Endothelial cell (in vitro differentiated cells): ENCODE measurements at regions not wholly inside any gene's neighbourhood (a gene's known extent, or its start where the extent isn't known, plus 50 kb on each side); places are given as distances from the start of the nearest gene placed in this dataset.

ENCODE experiments used
- DNase-seq: peaks from one replicate; pipeline ENCODE4 v3.0.0; 2021; ENCODE audit warnings: low spot score
- H3K27ac Mint-ChIP-seq: one replicate; pipeline ENCODE4 v1.8.0; 2021; ENCODE audit warnings: mixed read lengths, inconsistent platforms; ENCODE audit not compliant: unreplicated experiment
- H3K27me3 Mint-ChIP-seq: one replicate; pipeline ENCODE4 v1.8.0; 2021; ENCODE audit warnings: mild to moderate bottlenecking, moderate library complexity, mixed read lengths, inconsistent platforms; ENCODE audit not compliant: unreplicated experiment
- H3K36me3 Mint-ChIP-seq: one replicate; pipeline ENCODE4 v1.8.0; 2021; ENCODE audit warnings: mild to moderate bottlenecking, low read depth, mixed read lengths, inconsistent platforms; ENCODE audit not compliant: unreplicated experiment
- H3K4me1 Mint-ChIP-seq: one replicate; pipeline ENCODE4 v1.8.0; 2021; ENCODE audit warnings: mild to moderate bottlenecking, mixed read lengths, inconsistent platforms; ENCODE audit not compliant: unreplicated experiment
- H3K4me3 Mint-ChIP-seq: one replicate; pipeline ENCODE4 v1.8.0; 2021; ENCODE audit warnings: mild to moderate bottlenecking, mixed read lengths, inconsistent platforms; ENCODE audit not compliant: unreplicated experiment
- H3K9me3 Mint-ChIP-seq: one replicate; pipeline ENCODE4 v1.8.0; 2021; ENCODE audit warnings: mixed read lengths, inconsistent platforms; ENCODE audit not compliant: unreplicated experiment
- TF ChIP-seq, protein P1 (sequence below): fragments of 200-600 bp; sonication (generic); IDR thresholded peaks from one replicate; pipeline ENCODE4 v1.5.0; 2021; ENCODE audit warnings: antibody characterized with exemption; ENCODE audit not compliant: unreplicated experiment

DNA sequence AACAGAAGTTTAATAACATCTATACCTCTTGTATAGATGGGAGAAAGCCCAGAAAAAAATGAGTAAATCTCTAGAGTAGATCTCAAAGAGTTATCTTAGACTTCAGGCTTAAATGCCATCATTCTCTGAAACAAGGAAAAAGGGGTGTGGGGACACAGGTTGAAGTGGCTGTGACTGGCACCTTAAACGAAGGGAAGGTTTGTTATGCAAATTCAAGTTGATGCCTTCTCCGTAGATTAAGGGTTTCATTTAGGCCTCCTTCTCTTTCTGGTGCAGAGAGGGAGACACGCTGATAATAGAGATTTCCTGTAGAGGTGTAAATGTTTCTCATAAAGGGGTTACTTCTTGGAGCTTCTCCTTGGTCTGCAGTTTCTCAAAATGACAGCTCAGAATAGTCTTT, 252.1 kb downstream of the CD83 start:
- H3K36me3 Mint-ChIP-seq, result peaks cover 5% of the 10 kb centered on the region
- TF ChIP-seq, protein P1, sequence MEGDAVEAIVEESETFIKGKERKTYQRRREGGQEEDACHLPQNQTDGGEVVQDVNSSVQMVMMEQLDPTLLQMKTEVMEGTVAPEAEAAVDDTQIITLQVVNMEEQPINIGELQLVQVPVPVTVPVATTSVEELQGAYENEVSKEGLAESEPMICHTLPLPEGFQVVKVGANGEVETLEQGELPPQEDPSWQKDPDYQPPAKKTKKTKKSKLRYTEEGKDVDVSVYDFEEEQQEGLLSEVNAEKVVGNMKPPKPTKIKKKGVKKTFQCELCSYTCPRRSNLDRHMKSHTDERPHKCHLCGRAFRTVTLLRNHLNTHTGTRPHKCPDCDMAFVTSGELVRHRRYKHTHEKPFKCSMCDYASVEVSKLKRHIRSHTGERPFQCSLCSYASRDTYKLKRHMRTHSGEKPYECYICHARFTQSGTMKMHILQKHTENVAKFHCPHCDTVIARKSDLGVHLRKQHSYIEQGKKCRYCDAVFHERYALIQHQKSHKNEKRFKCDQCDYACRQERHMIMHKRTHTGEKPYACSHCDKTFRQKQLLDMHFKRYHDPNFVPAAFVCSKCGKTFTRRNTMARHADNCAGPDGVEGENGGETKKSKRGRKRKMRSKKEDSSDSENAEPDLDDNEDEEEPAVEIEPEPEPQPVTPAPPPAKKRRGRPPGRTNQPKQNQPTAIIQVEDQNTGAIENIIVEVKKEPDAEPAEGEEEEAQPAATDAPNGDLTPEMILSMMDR, result no peak
- H3K27ac Mint-ChIP-seq, result no peak overlapping the region
- H3K27me3 Mint-ChIP-seq, result peaks cover 1% of the 10 kb centered on the region
- no peak for DNase-seq
- no peaks in the 10 kb centered on the region for H3K9me3 Mint-ChIP-seq
- no peak overlapping the region for H3K4me3 Mint-ChIP-seq
- no peaks in the 10 kb centered on the region for H3K4me1 Mint-ChIP-seq

DNA sequence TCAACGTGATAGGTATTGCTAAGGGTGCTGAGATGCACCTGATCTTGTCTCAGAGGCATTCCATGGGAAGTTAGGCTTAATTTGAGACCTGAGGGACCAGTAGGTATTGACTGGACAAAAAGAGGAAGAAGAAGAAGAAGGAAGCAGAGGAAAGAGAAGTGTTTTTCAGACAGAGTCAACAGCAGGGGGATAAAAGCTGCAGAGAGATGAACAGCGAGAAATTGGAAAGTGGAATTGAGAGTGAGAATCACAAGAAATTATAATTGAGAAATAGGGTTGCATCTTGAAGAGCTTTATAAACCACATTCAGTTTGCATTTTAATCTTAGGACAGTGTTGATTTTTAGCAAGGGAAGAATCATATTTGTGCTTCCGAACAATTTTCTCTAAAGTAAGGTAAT, 254.0 kb downstream of the CD83 start:
- Mint-ChIP-seq H3K27ac (no peak overlapping the region), H3K36me3 (peaks cover 5% of the 10 kb centered on the region), H3K27me3 (peaks cover 1% of the 10 kb centered on the region), H3K4me1 (no peaks in the 10 kb centered on the region), H3K4me3 (no peak overlapping the region), H3K9me3 (no peaks in the 10 kb centered on the region)
- TF ChIP-seq, protein P1, result no peak
- DNase-seq, result no peak

DNA sequence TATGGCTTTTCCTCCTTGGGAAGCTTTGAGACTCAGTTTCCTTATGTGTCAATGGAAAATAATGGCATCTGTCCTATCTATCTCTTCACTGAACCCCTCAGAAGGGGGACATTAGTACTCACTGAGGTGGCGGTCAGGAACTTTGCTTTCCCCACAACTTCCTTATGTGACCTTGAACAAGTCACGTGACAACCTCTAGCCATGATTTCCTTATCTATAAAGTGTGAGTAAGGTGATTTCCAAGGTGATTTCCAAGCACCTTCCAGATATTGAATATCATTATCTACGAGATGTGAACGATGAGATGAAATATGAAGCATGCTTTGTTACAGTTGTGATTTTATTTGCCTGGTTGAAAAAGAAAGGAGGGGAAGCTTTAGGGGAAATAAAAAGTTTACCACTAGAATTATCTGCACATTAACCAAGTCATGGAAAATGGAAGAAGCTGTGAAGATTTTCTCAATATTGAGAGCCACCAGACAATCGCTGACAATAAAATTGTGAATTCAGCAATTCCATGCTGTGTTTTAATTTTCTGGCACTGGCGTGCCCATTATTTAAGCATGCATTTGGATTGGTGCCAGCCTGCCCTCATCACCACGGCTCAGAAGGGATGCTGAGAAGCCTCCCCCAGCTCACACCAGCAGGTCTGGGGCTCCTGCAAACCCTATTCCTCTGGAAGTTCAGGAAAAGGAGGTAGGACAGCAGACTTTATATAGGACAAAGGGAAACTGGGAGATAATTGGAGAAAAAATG, 255.3 kb downstream of the CD83 start:
- Mint-ChIP-seq H3K4me3 (no peak overlapping the region), H3K27ac (no peak overlapping the region), H3K4me1 (no peaks in the 10 kb centered on the region), H3K9me3 (no peaks in the 10 kb centered on the region), H3K36me3 (peaks cover 5% of the 10 kb centered on the region), H3K27me3 (peaks cover 1% of the 10 kb centered on the region)
- TF ChIP-seq, protein P1, result no peak
- DNase-seq, result no peak

DNA sequence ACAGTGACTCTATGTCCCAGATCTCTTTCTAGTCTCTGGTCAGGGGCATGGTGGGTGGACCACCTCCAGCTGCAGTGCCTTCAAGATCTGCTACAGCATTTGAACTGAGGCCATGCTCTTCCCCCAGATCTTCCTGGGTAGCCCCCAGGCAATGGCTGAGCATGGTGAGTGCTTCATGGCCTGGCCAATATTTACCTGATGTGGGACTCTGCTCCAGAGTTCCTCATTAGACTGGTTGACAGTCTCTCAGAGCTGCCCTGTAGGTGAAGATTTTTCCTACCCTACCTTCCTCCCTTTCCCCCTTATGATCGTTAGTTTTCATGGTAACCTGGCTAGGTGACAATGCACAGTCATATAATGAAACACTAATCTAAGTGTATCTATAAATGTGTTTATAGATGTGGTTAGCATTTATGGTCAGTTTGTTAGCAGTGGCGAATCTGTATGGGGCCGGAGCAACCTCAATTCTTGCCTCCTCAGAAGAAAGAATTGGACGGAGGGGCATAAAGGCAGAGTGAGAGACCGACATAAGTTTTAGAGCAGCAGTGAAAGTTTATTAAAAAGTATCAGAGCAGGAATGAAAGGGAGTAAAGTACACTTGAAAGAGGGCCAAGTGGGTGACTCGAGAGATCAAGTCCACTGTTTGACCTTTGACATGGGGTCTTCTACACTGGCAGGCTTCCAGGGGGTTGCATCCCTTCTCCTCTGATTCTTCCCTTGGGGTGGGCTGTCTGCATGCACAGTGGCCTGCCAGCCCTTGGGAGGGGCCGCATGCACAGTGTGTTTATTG, 256.3 kb downstream of the CD83 start:
- no peaks in the 10 kb centered on the region for H3K9me3 Mint-ChIP-seq
- H3K4me1 Mint-ChIP-seq, result no peaks in the 10 kb centered on the region

More for the DNA sequence above, 256.3 kb downstream of the CD83 start:
- Mint-ChIP-seq H3K27ac (no peak overlapping the region), H3K36me3 (peaks cover 5% of the 10 kb centered on the region), H3K27me3 (peaks cover 1% of the 10 kb centered on the region), H3K4me3 (no peak overlapping the region)
- no peak for DNase-seq
- TF ChIP-seq, protein P1, result no peak
